Uterus (tissue), 3 donors: ENCODE measurements at regions not wholly inside any gene's neighbourhood (a gene's known extent, or its start where the extent isn't known, plus 50 kb on each side); places are given as distances from the start of the nearest gene placed in this dataset.
"Not testable (repeated sequence)": the region's sequence is repeated elsewhere in the genome, so short reads cannot be mapped to it uniquely, and the experiment has no call there.

Experiments
- DNase-seq, 2 donors: peaks; one replicate each; pipeline ENCODE4 v3.0.0-alpha.2; 2019 to 2020
- H3K27ac ChIP-seq, 2 donors: fragments of 200-600 bp; sonication (generic); 1 replicate in 1 of 2; 2 replicates in 1 of 2; pipeline ENCODE4 v1.5.1; 2016 to 2018
- H3K27me3 ChIP-seq, 2 donors: fragments of 200-600 bp; sonication (generic); one replicate each; pipeline ENCODE4 v1.5.1; 2018 to 2019; ENCODE audit warnings: control low read depth in 1 of 2
- H3K36me3 ChIP-seq, 2 donors: fragments of 200-600 bp; sonication (generic); one replicate each; pipeline ENCODE4 v1.5.1; 2019; ENCODE audit warnings: control low read depth in 1 of 2
- H3K4me1 ChIP-seq, 2 donors: fragments of 200-600 bp; sonication (generic); one replicate each; pipeline ENCODE4 v1.5.1; 2018 to 2019; ENCODE audit warnings: control low read depth in 1 of 2
- H3K4me3 ChIP-seq, 2 donors: fragments of 200-600 bp; sonication (generic); 1 replicate in 1 of 2; 2 replicates in 1 of 2; pipeline ENCODE4 v1.5.1; 2018 to 2019; ENCODE audit warnings: mild to moderate bottlenecking in 1 of 2
- H3K9me3 ChIP-seq, 2 donors: fragments of 200-600 bp; sonication (generic); one replicate each; pipeline ENCODE4 v1.5.1; 2019; ENCODE audit warnings: control low read depth in 1 of 2
- CTCF ChIP-seq, 4 experiments: fragments of 200-600 bp in 2 of 4; fragments of 450-650 bp in 2 of 4; sonication (generic) in 2 of 4; IDR thresholded peaks; one replicate each; pipeline ENCODE4 v1.5.1; 2016 to 2019; ENCODE audit warnings: antibody characterized with exemption in 4 of 4, mild to moderate bottlenecking in 2 of 4, moderate library complexity in 1 of 4
- POLR2A ChIP-seq, 2 donors: fragments of 450-650 bp; IDR thresholded peaks; one replicate each; pipeline ENCODE4 v1.6.1; 2016; ENCODE audit warnings: antibody characterized with exemption in 2 of 2, mild to moderate bottlenecking in 1 of 2, moderate library complexity in 1 of 2
- intact Hi-C: fragments of 100-400 bp; cut with DNase I; formaldehyde crosslinking; loops from one replicate; pipeline ENCODE4 v1.15.1; 2023; ENCODE audit warnings: low total_unique reads
- donor health status: DM: yes; HTN: yes; CAD: no.

- no peaks in the 10 kb centered on the region for H3K9me3 ChIP-seq
- no peaks in the 10 kb centered on the region for H3K27me3 ChIP-seq
- intact Hi-C loops: no loop called here
- DNase-seq: no peak
- no peak overlapping the region for H3K4me3 ChIP-seq
- H3K36me3 ChIP-seq: no peaks in the 10 kb centered on the region
- peak overlapping the region in 1 of 2 donors; percentile 48 for H3K27ac ChIP-seq
- TF ChIP-seq POLR2A (IDR thresholded peaks at IDR 0.05) (no peak), CTCF (IDR thresholded peaks at IDR 0.05) (no peak)
- no peaks in the 10 kb centered on the region for H3K4me1 ChIP-seq
Measured at GRCh38 chr12:28750946-28751685, 398.0 kb upstream of the FAR2 start.

DNA sequence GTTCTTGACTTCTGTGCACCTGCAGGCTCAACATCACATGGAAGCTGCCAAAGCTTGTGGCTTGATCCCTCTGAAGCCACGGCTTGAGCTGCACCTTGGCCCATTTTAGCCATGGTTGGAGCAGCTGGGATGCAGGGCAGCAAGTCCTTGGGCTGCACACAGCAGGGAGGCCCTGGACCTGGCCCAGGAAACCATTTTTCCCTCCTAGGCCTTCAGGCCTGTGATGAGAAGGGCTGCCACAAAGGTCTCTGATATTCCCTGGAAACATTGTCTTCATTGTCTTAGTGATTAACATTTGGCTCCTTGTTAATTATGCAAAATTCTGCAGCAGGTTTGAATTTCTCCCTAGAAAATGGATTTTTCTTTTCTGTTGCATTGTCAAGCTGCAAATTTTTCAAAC lies 394.1 kb upstream of the FAR2 start:
- TF ChIP-seq CTCF (IDR thresholded peaks at IDR 0.05): no peak
- Histone ChIP-seq H3K9me3 (no peaks in the 10 kb centered on the region), H3K4me3 (no peak overlapping the region), H3K27ac (no peak overlapping the region), H3K4me1 (no peaks in the 10 kb centered on the region), H3K27me3 (no peaks in the 10 kb centered on the region), H3K36me3 (no peaks in the 10 kb centered on the region)
- intact Hi-C loops: no loop called here
- DNase-seq: no peak

- Histone ChIP-seq H3K27me3 (no peaks in the 10 kb centered on the region), H3K4me1 (no peaks in the 10 kb centered on the region), H3K27ac (no peak overlapping the region), H3K4me3 (no peak overlapping the region), H3K9me3 (no peaks in the 10 kb centered on the region), H3K36me3 (no peaks in the 10 kb centered on the region)
- no peak for TF ChIP-seq CTCF (IDR thresholded peaks at IDR 0.05)
- TF ChIP-seq POLR2A (IDR thresholded peaks at IDR 0.05): no peak
- intact Hi-C loops: no loop called here
- no peak for DNase-seq
Measured at GRCh38 chr12:28759333-28759732, 389.7 kb upstream of the FAR2 start.

DNA sequence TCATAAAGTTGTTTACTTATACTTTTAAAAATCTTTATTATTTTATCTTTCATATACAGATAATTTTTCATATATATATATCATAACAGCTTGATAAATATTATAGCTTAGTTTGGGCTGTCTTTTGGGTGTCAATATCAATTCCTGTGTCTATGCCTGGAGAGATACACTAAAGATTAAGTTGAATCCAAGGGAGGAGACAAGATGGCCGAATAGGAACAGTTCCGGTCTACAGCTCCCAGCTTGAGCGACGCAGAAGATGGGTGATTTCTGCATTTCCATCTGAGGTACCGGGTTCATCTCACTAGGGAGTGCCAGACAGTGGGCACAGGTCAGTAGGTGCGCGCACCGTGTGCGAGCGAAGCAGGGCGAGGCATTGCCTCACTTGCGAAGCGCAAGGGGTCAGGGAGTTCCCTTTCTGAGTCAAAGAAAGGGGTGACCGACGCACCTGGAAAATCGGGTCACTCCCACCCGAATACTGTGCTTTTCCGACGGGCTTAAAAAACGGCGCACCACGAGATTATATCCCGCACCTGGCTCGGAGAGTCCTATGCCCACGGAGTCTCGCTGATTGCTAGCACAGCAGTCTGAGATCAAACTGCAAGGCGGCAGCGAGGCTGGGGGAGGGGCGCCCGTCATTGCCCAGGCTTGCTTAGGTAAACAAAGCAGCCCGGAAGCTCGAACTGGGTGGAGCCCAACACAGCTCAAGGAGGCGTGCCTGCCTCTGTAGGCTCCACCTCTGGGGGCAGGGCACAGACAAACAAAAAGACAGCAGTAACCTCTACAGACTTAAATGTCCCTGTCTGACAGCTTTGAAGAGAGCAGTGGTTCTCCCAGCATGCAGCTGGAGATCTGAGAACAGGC lies 388.8 kb upstream of the FAR2 start:
- H3K36me3 ChIP-seq, H3K9me3 ChIP-seq, H3K4me1 ChIP-seq, DNase-seq, H3K4me3 ChIP-seq, H3K27ac ChIP-seq, H3K27me3 ChIP-seq, intact Hi-C loops: not testable (repeated sequence)

GRCh38 chr12:28761897-28762296 lies 387.2 kb upstream of the FAR2 start:
- H3K27ac ChIP-seq, H3K27me3 ChIP-seq, H3K36me3 ChIP-seq, intact Hi-C loops, H3K4me1 ChIP-seq, H3K9me3 ChIP-seq, H3K4me3 ChIP-seq, DNase-seq: not testable (repeated sequence)

DNA sequence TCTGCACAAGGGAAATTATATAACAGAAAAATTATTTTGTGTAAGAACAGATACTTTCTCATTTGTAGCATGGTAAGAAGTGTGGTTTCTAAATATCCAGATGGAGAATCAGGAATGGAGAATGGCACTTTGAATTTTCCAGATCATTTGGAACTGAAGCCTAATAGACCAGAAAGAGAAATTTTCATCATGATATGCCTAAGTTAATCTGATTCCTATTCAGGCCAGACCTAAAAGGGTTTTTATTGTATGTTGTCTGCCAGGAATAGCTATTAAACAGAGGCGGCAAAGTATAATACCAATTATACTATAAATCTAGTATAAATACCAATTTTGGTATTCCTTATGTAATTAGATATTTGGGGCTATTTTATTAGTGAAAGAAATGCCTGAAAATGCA lies 382.7 kb upstream of the FAR2 start:
- no peaks in the 10 kb centered on the region for H3K4me1 ChIP-seq
- H3K4me3 ChIP-seq: no peak overlapping the region
- H3K27ac ChIP-seq: no peak overlapping the region
- no peaks in the 10 kb centered on the region for H3K36me3 ChIP-seq
- intact Hi-C loops: no loop called here
- TF ChIP-seq CTCF (IDR thresholded peaks at IDR 0.05): no peak
- TF ChIP-seq POLR2A (IDR thresholded peaks at IDR 0.05): no peak
- no peaks in the 10 kb centered on the region for H3K9me3 ChIP-seq
- H3K27me3 ChIP-seq: no peaks in the 10 kb centered on the region
- no peak for DNase-seq
